IPS-20b (cell line): ENCODE measurements at regions not wholly inside any gene's neighbourhood (a gene's known extent, or its start where the extent isn't known, plus 50 kb on each side); places are given as distances from the start of the nearest gene placed in this dataset.

Source experiments
- H3K27ac ChIP-seq: one replicate; pipeline ENCODE4 v1.5.1; 2013; ENCODE audit warnings: low read length
- H3K27me3 ChIP-seq: 2 replicates; pipeline ENCODE4 v1.6.1; 2013; ENCODE audit warnings: mild to moderate bottlenecking, low read length, inconsistent platforms; ENCODE audit not compliant: insufficient read depth
- H3K36me3 ChIP-seq: 2 replicates; pipeline ENCODE4 v1.6.1; 2013; ENCODE audit warnings: low read depth, mild to moderate bottlenecking, inconsistent platforms, low read length, moderate library complexity; ENCODE audit not compliant: insufficient read depth
- H3K4me1 ChIP-seq: 2 replicates; pipeline ENCODE4 v1.6.1; 2013; ENCODE audit warnings: mild to moderate bottlenecking, control low read depth, inconsistent platforms, low read length, moderate library complexity; ENCODE audit not compliant: insufficient read depth
- H3K4me3 ChIP-seq: 2 replicates; pipeline ENCODE4 v1.5.1; 2013; ENCODE audit warnings: mild to moderate bottlenecking, low read length, inconsistent platforms
- H3K9ac ChIP-seq: 2 replicates; pipeline ENCODE4 v1.6.1; 2013; ENCODE audit warnings: low read depth, mild to moderate bottlenecking, inconsistent platforms, low read length, moderate library complexity
- H3K9me3 ChIP-seq: 2 replicates; pipeline ENCODE4 v1.6.1; 2013; ENCODE audit warnings: mild to moderate bottlenecking, low read depth, low read length, inconsistent platforms; ENCODE audit not compliant: insufficient read depth

- H3K27ac ChIP-seq: no peak overlapping the region
- H3K27me3 ChIP-seq: no peaks in the 10 kb centered on the region
- H3K36me3 ChIP-seq: no peaks in the 10 kb centered on the region
- H3K4me3 ChIP-seq: no peak overlapping the region
- H3K9ac ChIP-seq: no peak overlapping the region
- H3K9me3 ChIP-seq: no peaks in the 10 kb centered on the region
- H3K4me1 ChIP-seq: peaks cover 7% of the 10 kb centered on the region; the same call in 1 of the 2 replicates
Measured at GRCh38 chr16:75908331-75909117, 182.2 kb upstream of the CPHXL start.

GRCh38 chr16:75909746-75910145 lies 183.5 kb upstream of the CPHXL start:
- H3K4me1 ChIP-seq: peaks cover 7% of the 10 kb centered on the region; the same call in 1 of the 2 replicates
- no peaks in the 10 kb centered on the region for H3K27me3 ChIP-seq
- no peak overlapping the region for H3K9ac ChIP-seq
- no peaks in the 10 kb centered on the region for H3K36me3 ChIP-seq
- no peak overlapping the region for H3K27ac ChIP-seq
- no peak overlapping the region for H3K4me3 ChIP-seq
- H3K9me3 ChIP-seq: no peaks in the 10 kb centered on the region

- H3K27me3 ChIP-seq: peaks cover 9% of the 10 kb centered on the region; the same call in 1 of the 2 replicates
- peaks cover 7% of the 10 kb centered on the region; the same call in 1 of the 2 replicates for H3K4me1 ChIP-seq
- H3K9me3 ChIP-seq: no peaks in the 10 kb centered on the region
- no peaks in the 10 kb centered on the region for H3K36me3 ChIP-seq
- H3K4me3 ChIP-seq: no peak overlapping the region
- no peak overlapping the region for H3K27ac ChIP-seq
- H3K9ac ChIP-seq: no peak overlapping the region
Measured at GRCh38 chr16:75911896-75912295, 185.6 kb upstream of the CPHXL start.

- H3K27ac ChIP-seq: no peak overlapping the region
- H3K4me1 ChIP-seq: peaks cover 5% of the 10 kb centered on the region; the same call in 1 of the 2 replicates
- H3K4me3 ChIP-seq: no peak overlapping the region
- H3K36me3 ChIP-seq: no peaks in the 10 kb centered on the region
- H3K9me3 ChIP-seq: no peaks in the 10 kb centered on the region
- H3K9ac ChIP-seq: no peak overlapping the region
- peaks cover 27% of the 10 kb centered on the region for H3K27me3 ChIP-seq
Measured at GRCh38 chr16:75913958-75914357, 187.7 kb upstream of the CPHXL start.

- Histone ChIP-seq H3K27ac (no peak overlapping the region), H3K36me3 (no peaks in the 10 kb centered on the region), H3K4me1 (peaks cover 4% of the 10 kb centered on the region; the same call in 1 of the 2 replicates), H3K27me3 (peaks cover 52% of the 10 kb centered on the region), H3K4me3 (no peak overlapping the region), H3K9me3 (no peaks in the 10 kb centered on the region), H3K9ac (no peak overlapping the region)
Measured at GRCh38 chr16:75916451-75916850, 190.2 kb upstream of the CPHXL start.

- Histone ChIP-seq H3K36me3 (no peaks in the 10 kb centered on the region), H3K4me3 (no peak overlapping the region), H3K4me1 (peaks cover 11% of the 10 kb centered on the region; the same call in 1 of the 2 replicates), H3K27ac (no peak overlapping the region), H3K27me3 (peaks cover 69% of the 10 kb centered on the region), H3K9me3 (no peaks in the 10 kb centered on the region), H3K9ac (no peak overlapping the region)
Measured at GRCh38 chr16:75918109-75918508, 191.8 kb upstream of the CPHXL start.

GRCh38 chr16:75919664-75920063 lies 193.4 kb upstream of the CPHXL start:
- Histone ChIP-seq H3K27ac (no peak overlapping the region), H3K9me3 (no peaks in the 10 kb centered on the region), H3K27me3 (peaks cover 84% of the 10 kb centered on the region), H3K4me3 (no peak overlapping the region), H3K36me3 (no peaks in the 10 kb centered on the region), H3K9ac (no peak overlapping the region), H3K4me1 (peaks cover 11% of the 10 kb centered on the region; the same call in 1 of the 2 replicates)

GRCh38 chr16:75921281-75921680 lies 195.0 kb upstream of the CPHXL start:
- Histone ChIP-seq H3K9me3 (no peaks in the 10 kb centered on the region), H3K27ac (no peak overlapping the region), H3K4me3 (no peak overlapping the region), H3K9ac (no peak overlapping the region), H3K27me3 (peaks cover 97% of the 10 kb centered on the region), H3K36me3 (no peaks in the 10 kb centered on the region), H3K4me1 (peaks cover 11% of the 10 kb centered on the region; the same call in 1 of the 2 replicates)

- Histone ChIP-seq H3K4me3 (no peak overlapping the region), H3K9ac (no peak overlapping the region), H3K9me3 (no peaks in the 10 kb centered on the region), H3K4me1 (peaks cover 11% of the 10 kb centered on the region; the same call in 1 of the 2 replicates), H3K27ac (no peak overlapping the region), H3K27me3 (peaks cover 97% of the 10 kb centered on the region), H3K36me3 (no peaks in the 10 kb centered on the region)
Measured at GRCh38 chr16:75922250-75922649, 196.0 kb upstream of the CPHXL start.

- Histone ChIP-seq H3K27me3 (peaks cover 100% of the 10 kb centered on the region), H3K9me3 (no peaks in the 10 kb centered on the region), H3K9ac (no peak overlapping the region), H3K4me1 (peaks cover 11% of the 10 kb centered on the region; the same call in 1 of the 2 replicates), H3K27ac (no peak overlapping the region), H3K4me3 (no peak overlapping the region), H3K36me3 (no peaks in the 10 kb centered on the region)
Measured at GRCh38 chr16:75924397-75924796, 198.1 kb upstream of the CPHXL start.

- peaks cover 100% of the 10 kb centered on the region for H3K27me3 ChIP-seq
- no peaks in the 10 kb centered on the region for H3K4me1 ChIP-seq
- H3K4me3 ChIP-seq: no peak overlapping the region
- no peak overlapping the region for H3K9ac ChIP-seq
- H3K36me3 ChIP-seq: no peaks in the 10 kb centered on the region
- 0 out of 2 replicates have a peak, but pooled peaks cover 6% of the 10 kb centered on the region for H3K9me3 ChIP-seq
- H3K27ac ChIP-seq: no peak overlapping the region
Measured at GRCh38 chr16:75927810-75928209, 201.5 kb upstream of the CPHXL start.

GRCh38 chr16:75928295-75928694 lies 202.0 kb upstream of the CPHXL start:
- H3K27me3 ChIP-seq: peaks cover 100% of the 10 kb centered on the region
- H3K4me1 ChIP-seq: no peaks in the 10 kb centered on the region
- no peaks in the 10 kb centered on the region for H3K36me3 ChIP-seq
- no peak overlapping the region for H3K4me3 ChIP-seq
- 0 out of 2 replicates have a peak, but pooled peaks cover 6% of the 10 kb centered on the region for H3K9me3 ChIP-seq
- H3K9ac ChIP-seq: no peak overlapping the region
- H3K27ac ChIP-seq: no peak overlapping the region
